ENCODE measurements at regions not wholly inside any gene's neighbourhood (a gene's known extent, or its start where the extent isn't known, plus 50 kb on each side); places are given as distances from the start of the nearest gene placed in this dataset.

DNA sequence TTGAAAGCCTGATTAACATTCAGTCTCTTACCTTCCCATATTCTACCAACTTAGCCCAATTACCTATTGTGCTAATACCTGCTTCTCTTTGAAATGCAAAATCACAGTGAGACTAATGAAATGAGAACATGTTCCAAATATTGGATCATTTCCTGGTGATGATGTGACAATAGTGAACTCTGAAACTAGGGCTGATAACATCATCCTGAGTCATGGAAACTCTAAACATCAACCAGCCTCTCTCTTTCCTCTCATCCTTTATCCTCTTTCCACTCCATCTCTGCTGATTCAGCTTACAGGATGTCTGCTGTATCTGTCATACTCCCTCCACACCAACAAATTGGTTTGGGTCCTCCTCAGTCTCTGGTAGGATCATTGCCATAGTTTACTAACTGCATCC lies 98.8 kb upstream of the NCKAP5 start:
- no peak for DNase-seq (ENCODE audit: low read depth in 2 of 2)

DNA sequence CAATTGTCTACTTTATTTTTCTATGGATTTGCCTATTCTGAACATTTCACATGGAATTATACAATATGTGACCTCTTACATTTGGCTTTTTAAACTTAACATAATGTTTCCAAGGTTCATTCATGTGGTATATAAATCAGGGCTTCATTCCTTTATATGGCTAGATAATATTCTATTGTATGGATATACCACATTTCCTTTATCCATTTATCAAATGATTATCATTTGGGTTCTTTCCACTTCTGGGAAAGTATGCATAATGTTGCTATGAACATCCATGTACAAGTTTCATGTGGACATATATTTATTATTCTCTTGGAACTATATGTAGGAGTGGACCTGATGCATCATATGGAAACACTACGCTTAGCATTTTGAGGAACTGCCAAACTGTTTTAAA lies 99.7 kb upstream of the NCKAP5 start:
- no peak for DNase-seq (ENCODE audit: low read depth in 2 of 2)

DNA sequence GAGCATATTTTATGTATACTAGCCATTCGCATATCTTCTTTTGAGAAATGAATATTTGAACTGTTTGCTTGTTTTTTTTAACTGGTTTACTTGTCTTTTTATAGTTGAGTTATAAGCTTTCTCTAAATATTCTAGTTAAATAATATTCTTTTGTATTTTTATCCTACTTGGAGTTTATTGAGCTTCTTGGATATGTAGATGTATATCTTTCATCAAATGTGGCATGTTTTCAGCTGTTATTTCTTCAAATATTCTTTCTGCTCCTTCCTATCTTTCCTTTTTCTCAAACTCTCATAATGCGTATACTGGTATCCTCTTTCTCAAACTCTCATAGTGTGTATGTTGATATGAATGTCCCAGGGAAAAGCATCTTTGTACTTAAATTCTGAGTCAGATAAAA lies 100.3 kb upstream of the NCKAP5 start:
- DNase-seq (ENCODE audit: low read depth in 2 of 2), result no peak

DNA sequence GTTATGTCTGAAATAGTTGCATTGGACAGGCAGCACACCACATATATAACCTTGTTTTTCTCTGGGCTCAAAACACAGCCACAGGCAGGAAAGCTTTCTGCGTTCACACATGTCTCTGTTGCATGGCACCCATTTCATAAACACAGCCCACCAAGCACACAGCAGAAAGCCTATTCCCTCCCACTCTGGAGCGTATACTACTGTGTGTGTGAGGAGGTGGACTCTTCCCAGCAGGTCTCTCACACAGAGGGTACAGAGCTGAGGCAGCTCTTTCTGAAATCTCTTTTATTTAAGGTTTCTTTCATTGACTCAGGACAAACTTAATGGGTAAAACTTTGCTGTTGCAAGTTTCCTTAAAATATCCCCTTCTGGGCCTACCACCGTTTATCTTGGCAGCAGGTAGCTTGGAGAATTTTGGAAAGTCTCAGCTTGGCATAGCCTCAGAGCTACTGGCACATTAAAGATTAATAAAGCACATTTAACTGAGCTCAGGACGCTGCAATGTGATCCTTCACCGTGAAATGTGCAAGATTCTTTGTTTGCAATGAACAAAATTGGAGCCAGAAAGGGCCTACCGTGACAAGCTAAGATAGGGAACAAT lies 105.1 kb upstream of the NCKAP5 start:
- no peak for DNase-seq (ENCODE audit: low read depth in 2 of 2)

DNA sequence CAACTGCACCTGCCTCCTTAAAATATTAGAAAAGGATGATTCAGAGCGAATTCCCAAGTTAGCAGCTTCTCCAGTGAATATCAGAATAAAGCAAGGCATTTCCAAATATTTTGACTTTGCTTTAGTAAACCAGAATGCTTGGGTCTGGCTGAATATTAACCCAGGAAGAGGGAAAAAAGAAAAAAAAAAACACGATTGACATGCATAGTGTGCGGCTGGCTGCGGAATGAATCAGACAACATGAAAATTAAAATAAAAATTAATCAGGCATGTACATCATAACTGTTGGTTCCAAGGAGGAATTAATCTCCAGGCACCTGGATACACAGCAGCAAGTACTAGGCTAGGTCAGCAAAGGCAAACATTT lies 105.8 kb upstream of the NCKAP5 start:
- DNase-seq (ENCODE audit: low read depth in 2 of 2), result no peak

DNA sequence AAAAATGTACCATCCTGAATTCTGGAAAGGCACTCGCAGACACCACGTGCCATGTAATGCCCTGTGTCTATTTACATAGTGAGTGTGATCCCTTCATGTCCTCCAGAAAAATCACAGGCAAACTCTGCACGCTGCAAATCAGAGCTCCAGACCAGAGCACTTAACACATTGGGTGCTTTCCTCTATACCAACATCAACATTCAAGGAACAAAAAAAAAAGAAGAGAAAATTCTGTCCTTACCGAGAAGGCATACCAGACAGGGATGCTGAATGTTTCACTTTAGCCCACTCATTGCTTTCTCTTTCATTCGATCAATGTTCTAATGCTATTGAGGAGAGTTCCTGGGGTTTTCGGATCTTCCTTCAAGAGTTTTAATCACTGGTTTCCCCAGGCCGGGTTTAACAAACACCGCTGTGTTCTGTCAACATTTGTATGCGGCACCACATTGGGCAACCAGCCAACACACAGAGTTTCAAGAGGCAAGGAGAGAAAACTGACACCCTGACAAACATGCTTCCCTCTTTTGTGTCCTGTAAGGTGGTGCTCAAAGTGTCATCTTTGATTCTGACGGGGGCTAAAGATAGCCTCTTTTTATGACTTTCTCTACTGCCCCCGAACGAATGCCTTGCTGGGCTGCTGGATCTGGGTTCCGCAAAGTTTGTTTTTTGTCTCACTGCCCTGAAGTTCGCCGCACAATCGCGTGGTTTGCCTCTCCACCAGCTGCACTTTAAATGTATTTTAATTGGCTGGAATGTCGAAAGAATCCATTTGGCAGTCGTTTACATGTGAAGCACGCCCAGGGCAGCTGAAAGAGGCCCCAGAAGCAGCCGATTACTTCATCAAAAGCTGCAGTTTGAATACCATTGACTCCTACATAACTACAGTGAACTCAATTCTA lies 106.4 kb upstream of the NCKAP5 start:
- DNase-seq (ENCODE audit: low read depth in 2 of 2), result no peak

DNA sequence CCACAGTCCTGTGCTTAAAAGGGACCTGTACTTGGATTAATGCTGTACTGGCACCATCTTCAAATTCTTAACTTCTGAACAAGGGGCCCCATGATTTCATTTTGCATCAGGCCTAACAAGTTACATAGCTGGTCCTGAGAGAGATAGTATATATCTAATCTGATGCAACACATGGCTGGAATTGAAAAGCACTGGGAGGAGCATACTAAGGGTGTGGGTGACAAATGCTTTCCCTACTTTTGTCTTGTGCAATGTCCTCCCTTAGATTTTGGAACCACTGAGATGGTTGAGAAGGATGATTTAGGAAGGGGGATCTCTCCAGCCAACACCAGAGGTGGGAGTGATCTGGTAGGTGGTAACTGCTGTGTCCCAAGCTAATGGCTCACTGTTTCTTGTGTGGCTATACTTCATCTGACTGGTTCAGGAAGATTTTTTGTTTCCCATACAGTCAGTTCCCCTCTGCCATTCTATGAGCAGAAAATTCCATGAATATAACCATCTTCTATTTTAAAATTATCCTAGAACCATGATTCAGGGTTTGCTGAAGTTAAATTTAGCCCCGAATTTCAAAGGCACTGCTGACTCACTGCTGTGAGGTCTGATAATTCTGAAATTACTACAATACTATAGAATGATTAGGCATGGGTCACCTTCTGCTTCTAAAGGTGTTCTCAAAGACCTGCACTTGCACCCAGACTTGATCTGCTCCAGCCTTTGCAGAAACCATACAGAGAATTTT lies 108.3 kb upstream of the NCKAP5 start:
- DNase-seq (ENCODE audit: low read depth in 2 of 2), result no peak

DNA sequence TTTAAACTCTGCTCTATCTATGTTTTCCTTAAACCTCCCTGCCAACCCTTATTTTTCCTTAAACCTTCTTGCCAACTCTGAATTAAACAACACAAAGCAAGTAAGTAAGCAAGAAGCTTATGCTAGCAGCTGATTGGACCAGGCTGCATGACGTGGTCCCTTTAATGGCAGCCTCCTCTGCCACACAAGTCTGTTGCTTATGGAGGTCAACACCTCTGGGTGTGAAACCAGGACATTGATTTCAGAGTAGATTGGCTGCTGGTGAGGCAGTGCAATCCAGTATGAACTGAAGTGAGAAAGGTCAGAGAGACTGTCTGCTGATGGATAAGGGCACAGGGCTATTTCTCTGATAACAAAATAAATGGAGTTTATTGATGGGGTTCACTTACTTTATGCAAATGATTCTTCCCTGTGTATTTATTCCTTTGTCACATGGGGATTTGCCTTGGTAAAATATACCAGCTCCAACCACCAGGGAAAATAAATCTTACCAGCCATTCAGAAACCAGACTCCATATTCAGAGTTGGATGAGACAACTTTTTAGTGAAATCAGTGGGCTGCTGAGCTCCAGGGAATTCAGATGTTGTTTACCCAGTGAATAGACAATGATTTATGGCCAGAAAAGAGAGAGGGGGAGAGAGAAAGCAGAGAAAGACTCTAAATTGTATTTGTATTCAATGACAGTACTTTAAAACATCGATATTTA lies 112.2 kb upstream of the NCKAP5 start:
- DNase-seq (ENCODE audit: low read depth in 2 of 2), result no peak

DNA sequence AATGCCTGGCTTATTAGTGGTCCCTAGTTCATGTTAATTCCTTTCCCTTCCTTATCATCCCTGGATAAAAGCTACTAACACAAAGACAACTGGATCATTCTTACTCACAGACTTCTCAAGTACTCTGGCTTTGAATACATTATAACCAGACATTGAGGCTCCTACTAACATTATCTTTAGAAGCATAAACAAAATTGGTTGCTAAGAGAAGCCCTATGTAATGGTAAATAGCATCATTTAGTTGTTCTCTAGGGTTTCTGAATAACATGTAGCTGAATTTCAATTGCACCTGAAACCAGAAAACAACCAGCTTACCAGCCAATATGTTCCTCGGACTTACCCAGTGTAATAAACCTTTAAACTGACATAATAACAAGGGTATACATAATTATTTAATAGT lies 114.1 kb upstream of the NCKAP5 start:
- DNase-seq (ENCODE audit: low read depth in 2 of 2), result no peak

DNA sequence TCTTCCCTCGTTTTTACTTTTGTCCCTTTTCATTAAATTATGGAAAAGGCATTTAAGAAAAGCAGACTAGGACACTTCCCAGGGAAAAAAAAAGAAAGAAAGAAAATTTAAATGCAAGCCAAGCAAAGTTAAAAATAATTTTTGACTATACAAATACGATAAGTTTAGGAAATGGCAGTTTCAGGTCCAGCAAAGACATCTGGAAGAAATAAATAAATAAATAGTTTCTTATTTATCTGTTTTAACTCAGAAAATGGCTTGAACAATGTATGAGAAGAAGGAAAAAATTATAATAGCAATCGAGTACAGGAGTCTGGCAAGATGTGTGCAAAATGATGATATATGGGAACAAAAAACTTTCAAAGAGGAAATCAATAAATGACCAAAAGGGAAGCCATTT lies 114.6 kb upstream of the NCKAP5 start:
- DNase-seq (ENCODE audit: low read depth in 2 of 2), result no peak

DNA sequence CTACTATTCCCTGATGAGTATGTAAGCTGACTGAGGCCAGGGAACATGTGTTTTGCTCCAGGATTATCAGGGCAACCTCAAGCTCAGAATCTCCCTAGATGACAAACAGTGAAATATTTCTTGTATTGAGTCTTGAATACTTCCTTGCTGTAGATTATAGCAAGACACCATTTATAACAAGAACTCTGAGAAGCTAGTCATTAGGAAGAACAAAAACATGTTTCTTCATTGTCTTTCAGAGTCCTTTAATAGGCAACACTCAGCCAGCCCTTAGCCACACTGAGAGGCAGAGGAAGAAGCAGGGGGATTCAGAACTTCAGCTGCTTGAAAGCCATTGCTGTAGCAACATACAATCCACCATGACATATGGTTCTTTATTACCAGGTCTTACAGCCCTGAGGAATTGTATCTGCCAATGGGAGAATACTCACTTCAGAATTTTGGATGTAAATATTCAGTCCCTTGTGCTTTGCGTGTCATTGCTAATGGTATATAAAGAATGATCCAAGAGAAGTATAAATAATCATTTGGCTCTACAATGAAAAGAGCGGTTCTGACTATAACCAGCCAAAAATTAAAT lies 117.5 kb upstream of the NCKAP5 start:
- no peak for DNase-seq (ENCODE audit: low read depth in 2 of 2)

DNA sequence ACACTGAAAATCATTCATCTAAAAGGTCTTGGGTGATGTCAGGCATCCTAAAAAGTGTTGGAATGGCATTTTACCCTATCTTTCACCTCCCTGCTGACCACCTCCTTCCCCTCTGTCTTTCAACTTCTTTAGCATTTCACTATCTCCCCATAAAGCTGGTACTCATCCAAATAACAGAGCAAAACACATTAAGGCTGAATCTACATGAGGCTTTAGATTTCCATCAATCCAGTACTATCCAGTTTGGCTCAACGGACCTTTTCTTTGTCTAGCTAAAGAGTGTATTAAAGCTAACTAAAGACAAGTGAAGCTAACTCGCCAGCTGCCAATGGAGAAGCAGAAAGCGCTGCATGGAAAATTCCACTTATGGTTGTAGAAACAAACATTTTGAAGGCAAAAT lies 122.5 kb upstream of the NCKAP5 start:
- no peak for DNase-seq (ENCODE audit: low read depth in 2 of 2)

DNA sequence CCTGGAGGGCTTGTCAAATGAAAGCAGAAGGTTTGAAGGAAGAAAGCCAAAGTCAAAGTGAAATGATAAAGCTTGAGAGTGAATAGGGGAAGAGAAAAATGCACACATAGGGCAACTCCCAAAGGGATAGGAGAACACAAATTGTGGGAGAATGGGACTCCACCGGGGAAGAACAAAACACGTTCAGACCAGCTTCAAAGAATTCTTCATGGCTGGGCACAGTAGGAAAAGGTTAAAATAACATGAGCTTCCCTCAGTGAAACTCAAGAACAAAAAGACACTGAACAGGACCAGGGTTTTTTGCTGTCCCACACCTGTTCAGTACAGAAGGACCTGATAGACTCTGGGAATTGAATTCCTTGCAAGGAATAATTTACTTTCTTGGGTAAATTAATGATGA lies 123.1 kb upstream of the NCKAP5 start:
- no peak for DNase-seq (ENCODE audit: low read depth in 2 of 2)

DNA sequence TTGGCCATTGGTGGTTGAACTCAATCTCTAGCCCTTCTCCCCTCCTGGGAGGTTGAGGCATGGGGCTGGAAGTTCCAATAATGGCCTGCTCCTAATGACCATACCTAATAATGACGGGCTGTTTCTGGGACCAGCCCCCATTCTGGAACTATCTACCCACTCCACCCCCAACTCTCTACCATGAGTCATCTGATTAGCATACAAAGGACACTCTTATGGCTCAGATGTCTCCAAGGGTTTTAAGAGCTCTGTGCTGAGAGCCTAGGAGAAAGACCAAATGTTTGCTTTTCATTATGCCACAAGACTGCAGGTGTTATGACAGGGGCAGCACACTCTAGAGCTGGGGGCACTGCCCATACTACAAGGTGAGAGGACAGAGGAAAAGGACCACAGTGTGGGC lies 137.0 kb upstream of the NCKAP5 start:
- no peak for DNase-seq (ENCODE audit: low read depth in 2 of 2)

DNA sequence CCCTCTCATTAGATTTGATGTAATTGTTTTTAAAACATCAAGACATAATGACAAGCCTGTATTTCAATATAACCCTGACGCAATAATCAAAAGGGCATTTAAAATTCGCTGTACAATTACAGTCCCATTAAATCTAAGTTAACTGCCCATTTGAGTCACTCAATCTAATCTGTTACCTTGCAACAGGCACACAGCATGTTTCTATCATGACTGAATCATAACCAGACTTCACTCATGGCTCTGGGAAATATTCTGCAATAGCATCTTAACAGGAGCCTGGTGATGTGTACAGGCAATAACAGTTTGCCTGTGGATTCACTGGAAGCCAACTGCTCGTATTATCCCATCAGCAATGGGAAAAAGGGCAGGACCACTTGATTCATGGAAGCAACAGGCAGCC lies 142.3 kb upstream of the NCKAP5 start:
- no peak for DNase-seq (ENCODE audit: low read depth in 2 of 2)

DNA sequence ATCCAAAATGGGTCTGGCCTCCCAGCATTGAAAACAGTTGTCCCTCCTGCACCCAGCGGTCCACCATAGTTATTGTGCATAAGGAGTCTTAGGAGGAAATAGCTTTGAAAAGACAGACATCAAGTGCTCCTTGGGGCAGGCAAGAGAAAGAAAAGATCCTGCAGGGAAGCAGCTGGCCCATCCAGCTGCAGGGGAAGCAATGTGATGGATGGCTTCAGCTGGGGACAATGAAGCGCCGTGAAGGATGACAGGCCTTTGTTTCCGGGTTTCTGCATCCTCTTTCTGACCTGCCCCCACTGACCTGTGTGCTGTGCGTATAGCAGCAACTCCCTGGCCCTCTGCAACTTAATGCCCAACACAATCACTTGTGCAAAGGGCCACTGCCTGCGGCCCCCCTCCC lies 142.9 kb upstream of the NCKAP5 start:
- DNase-seq (ENCODE audit: low read depth in 2 of 2), result no peak

DNA sequence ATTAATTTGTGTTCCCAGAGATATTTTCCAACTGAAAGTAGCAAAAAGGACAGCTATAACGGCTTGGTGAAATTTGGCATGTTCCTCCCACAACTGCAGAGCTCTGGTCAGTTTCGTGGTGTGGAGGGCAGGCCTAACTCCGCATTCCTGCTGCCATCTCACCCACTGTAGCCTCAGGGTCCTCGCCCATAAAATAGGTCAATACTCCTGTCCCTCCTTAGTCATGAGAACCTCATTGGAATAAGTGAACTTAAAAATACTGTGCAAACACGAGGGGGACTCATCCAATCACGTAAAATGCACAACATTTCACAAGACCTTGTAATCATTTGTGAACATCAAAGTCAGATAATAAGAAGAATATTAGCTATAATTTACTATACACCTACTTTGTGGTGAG lies 143.5 kb upstream of the NCKAP5 start:
- DNase-seq (ENCODE audit: low read depth in 2 of 2), result no peak

DNA sequence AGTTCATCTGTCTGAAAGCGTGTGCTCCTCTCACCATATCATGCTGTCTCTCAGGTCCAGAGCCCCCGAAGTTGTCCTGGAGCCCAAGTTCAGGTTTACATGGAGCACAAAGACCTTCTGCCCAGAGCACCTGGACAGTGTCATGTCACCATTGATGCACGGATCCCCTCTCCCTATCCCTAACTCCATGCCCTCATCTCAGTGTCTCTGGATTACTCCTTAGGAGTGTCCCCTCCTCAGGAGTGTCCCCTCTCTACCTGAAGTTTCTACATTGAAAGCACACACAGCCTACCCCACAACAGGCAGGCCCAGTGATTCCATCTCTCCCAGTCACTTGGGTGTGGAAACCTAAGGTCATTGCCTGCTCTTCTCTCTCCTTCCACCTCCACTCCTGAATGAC lies 144.1 kb upstream of the NCKAP5 start:
- DNase-seq (ENCODE audit: low read depth in 2 of 2), result no peak

DNA sequence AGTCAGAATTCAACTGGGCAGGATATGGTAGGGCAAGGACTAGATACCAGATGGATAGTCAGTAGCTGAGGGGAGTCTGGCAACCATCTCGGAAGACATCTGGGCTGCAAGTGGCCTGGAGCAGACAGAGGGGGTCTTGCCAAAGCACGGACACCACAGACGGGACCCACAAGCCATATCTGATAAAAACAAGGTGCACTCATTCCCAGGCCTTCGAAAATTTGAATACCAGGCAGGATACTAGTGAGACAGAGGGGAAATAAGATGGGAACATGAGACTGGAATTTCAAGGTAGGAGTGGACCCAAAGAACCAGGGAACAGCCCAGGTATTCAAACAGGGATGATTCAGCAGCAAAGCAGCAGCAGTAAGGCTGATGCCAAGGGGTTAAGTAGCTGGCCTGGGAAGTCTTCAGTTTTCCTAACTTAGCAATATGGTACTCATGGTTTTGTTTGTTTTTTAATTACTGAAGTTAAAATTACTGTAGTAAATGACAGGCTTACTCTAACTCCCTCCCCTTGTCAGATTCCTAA lies 144.9 kb upstream of the NCKAP5 start:
- DNase-seq (ENCODE audit: low read depth in 2 of 2), result no peak

DNA sequence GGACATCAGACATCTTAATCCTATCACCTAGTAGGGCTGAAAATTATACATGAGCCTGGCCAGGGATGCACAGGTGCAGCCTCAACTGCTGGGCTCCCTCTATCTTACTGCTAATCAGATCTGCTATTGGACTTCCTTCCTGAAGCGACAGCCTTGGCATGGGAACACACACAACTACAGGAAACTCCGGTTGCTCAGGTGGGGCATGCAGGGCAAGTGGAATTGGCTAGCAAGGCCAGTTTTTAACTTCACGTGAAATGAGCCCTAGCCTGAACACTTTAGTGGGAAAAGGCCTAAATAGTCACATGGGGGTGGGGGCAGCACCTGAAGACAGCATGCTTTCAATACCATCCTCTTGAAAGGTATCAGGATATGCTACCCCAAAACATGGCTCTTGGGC lies 147.9 kb upstream of the NCKAP5 start:
- DNase-seq (ENCODE audit: low read depth in 2 of 2), result no peak

DNA sequence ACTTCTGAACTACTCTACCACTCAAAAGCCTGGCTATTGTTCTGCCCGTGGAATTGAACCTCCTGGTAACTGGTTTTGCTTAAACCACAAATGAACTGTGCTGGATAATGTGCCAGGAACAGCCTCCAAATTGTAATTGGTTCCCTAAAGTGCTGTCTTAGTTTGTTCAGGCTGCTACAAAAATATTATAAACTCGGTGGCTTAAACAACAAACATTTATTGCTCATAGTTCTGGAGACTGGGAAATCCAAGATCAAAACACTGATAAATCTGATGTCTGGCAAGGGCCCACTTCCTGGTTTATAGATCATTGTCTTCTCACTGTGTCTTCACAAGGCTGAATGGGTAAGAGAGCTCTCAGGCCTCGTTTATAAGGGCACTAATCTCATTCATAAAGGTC lies 149.2 kb upstream of the NCKAP5 start:
- no peak for DNase-seq (ENCODE audit: low read depth in 2 of 2)

DNA sequence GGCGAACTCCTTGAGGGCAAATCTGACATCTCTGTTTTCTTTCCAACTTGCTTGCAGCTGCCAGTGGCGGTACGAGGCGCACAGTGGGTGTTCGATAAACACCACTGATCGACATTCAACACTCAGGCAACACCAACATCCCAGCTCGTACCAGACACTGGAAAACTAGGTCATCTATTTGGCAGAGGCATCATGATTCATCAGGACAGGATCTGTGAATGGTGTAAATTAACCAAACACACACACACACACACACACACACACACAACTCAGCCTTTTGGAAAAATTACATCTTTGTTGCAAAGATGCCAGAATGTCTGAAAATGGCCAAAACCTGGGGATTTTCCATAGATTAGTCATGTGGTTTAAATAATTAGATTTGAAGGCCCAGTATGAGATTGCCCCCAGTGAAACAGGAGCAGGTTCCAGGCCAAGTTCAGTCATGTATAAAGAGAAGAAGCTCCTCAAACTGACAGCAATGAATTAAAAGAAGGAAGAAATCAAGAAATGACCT lies 150.5 kb upstream of the NCKAP5 start:
- DNase-seq (ENCODE audit: low read depth in 2 of 2), result no peak

All from stimulated activated CD8-positive, alpha-beta memory T cell treated with anti-CD3 and anti-CD28 coated beads, Interleukin-15, amount 100 ng/mL, for 4 hours (primary cell).